A673 (cell line): ENCODE measurements at regions not wholly inside any gene's neighbourhood (a gene's known extent, or its start where the extent isn't known, plus 50 kb on each side); places are given as distances from the start of the nearest gene placed in this dataset.

ENCODE experiments used
- BruUV-seq: library from RNA; stranded (reverse); fragments of 400-500 nt; replicated peaks from 2 replicates; lab custom pipeline; 2021; lab: Mats Ljungman, UMichigan
- CTCF ChIA-PET: fragments of 300-600 bp; sonication (Branson Sonifier 250); formaldehyde crosslinking; loops from one replicate; lab custom pipeline; 2022; ENCODE audit warnings: antibody characterized with exemption; lab: Charles Lee
- POLR2A ChIA-PET: fragments of 300-600 bp; sonication (Branson Sonifier 250); formaldehyde crosslinking; loops from one replicate; lab custom pipeline; 2022; ENCODE audit warnings: antibody characterized with exemption; ENCODE audit not compliant: low non-redundant PET; lab: Charles Lee
- DNase-seq: peaks from one replicate; pipeline ENCODE4 v3.0.0-alpha.2; 2015; ENCODE audit warnings: low spot score
- H3K27ac ChIP-seq: fragments of 200-600 bp; sonication (generic); 2 replicates; pipeline ENCODE4 v1.5.1; 2016; ENCODE audit warnings: mixed run types, low read depth, mild to moderate bottlenecking, mixed read lengths, antibody characterized with exemption, low read length; ENCODE audit not compliant: poor library complexity, severe bottlenecking
- H3K27me3 ChIP-seq: fragments of 200-600 bp; sonication (generic); replicated peaks from 2 replicates; pipeline ENCODE4 v1.6.1; 2017; ENCODE audit warnings: mixed run types, low read depth, mild to moderate bottlenecking, mixed read lengths, antibody characterized with exemption, low read length; ENCODE audit not compliant: insufficient read depth, poor library complexity
- H3K36me3 ChIP-seq: fragments of 200-600 bp; sonication (generic); 2 replicates; pipeline ENCODE4 v1.6.1; 2016; ENCODE audit warnings: mixed run types, mild to moderate bottlenecking, mixed read lengths, antibody characterized with exemption, low read length; ENCODE audit not compliant: insufficient read depth, poor library complexity, severe bottlenecking
- H3K4me1 ChIP-seq: fragments of 200-600 bp; sonication (generic); 2 replicates; pipeline ENCODE4 v1.6.1; 2017; ENCODE audit warnings: mixed run types, mild to moderate bottlenecking, mixed read lengths, antibody characterized with exemption, low read length; ENCODE audit not compliant: insufficient read depth, poor library complexity, severe bottlenecking
- H3K4me3 ChIP-seq: fragments of 200-600 bp; sonication (generic); 2 replicates; pipeline ENCODE4 v1.5.1; 2016; ENCODE audit warnings: low read depth, mixed run types, mild to moderate bottlenecking, mixed read lengths, low read length; ENCODE audit not compliant: poor library complexity, severe bottlenecking
- H3K9me3 ChIP-seq: fragments of 200-600 bp; sonication (generic); 2 replicates; pipeline ENCODE4 v1.6.1; 2016; ENCODE audit warnings: mixed run types, low read depth, mild to moderate bottlenecking, mixed read lengths, antibody characterized with exemption, low read length; ENCODE audit not compliant: poor library complexity, severe bottlenecking
- EZH2 ChIP-seq: fragments of 200-600 bp; sonication (generic); IDR thresholded peaks from 2 replicates; pipeline ENCODE4 v1.6.1; 2017; ENCODE audit warnings: borderline replicate concordance, low read depth, mild to moderate bottlenecking, mixed read lengths, antibody characterized with exemption, low read length; ENCODE audit not compliant: poor library complexity, severe bottlenecking
- intact Hi-C: fragments of 100-400 bp; cut with micrococcal nuclease; formaldehyde crosslinking; loops from one replicate; pipeline ENCODE4 v1.10.0; 2022; ENCODE audit not compliant: unreplicated experiment
- TF ChIP-seq, protein P1 (sequence below): fragments of 300-800, 200-600 bp; sonication (generic); conservative IDR thresholded peaks from 2 replicates; pipeline ENCODE4 v1.5.1; 2017; ENCODE audit warnings: low read depth, mild to moderate bottlenecking, antibody characterized with exemption, low read length, moderate library complexity, mixed read lengths

DNA sequence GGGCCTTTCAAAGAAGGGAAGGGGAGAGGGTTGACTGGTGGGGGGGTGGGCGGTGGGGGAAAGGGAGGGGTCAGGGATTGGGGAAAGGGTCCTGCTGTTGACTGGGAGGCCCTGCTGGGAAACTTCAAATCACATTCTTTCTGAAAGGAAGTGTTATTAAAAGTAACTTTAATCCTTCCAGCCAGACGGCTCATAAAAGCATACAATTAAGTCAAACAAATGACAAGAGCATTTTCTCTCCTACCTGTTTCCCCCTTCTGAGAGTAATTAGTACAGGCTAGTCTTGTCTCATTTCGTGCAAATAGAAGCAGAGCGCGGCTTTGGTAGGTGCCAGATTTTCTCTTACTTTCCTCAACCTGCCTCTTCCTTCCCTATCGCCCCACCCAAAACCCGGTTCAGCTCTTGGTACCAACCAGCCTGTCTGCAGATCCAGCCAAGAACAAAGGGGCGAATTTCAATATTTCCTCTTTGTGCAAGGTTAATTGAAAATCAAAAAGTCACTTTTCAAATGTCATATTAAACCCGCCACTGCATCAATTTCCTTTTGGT lies 2112.6 kb upstream of the PIK3C3 start:
- no peaks in the 10 kb centered on the region for H3K27me3 ChIP-seq
- H3K4me3 ChIP-seq = no peak overlapping the region
- no TSS peak for BruUV-seq
- H3K4me1 ChIP-seq = peaks cover 36% of the 10 kb centered on the region
- POLR2A ChIA-PET = no interaction called here
- TF ChIP-seq EZH2 = no peak
- TF ChIP-seq, protein P1, sequence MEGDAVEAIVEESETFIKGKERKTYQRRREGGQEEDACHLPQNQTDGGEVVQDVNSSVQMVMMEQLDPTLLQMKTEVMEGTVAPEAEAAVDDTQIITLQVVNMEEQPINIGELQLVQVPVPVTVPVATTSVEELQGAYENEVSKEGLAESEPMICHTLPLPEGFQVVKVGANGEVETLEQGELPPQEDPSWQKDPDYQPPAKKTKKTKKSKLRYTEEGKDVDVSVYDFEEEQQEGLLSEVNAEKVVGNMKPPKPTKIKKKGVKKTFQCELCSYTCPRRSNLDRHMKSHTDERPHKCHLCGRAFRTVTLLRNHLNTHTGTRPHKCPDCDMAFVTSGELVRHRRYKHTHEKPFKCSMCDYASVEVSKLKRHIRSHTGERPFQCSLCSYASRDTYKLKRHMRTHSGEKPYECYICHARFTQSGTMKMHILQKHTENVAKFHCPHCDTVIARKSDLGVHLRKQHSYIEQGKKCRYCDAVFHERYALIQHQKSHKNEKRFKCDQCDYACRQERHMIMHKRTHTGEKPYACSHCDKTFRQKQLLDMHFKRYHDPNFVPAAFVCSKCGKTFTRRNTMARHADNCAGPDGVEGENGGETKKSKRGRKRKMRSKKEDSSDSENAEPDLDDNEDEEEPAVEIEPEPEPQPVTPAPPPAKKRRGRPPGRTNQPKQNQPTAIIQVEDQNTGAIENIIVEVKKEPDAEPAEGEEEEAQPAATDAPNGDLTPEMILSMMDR = no peak
- CTCF ChIA-PET = interaction anchor here (0.7 kb wide), 1 partner anchor 499 kb away, joined by 4 read pairs; no protein-coding TSS in a partner anchor
- H3K36me3 ChIP-seq = no peaks in the 10 kb centered on the region
- no peaks in the 10 kb centered on the region for H3K9me3 ChIP-seq
- intact Hi-C loops = loop anchor here (10.0 kb wide), 3 partner anchors 198 to 312 kb away; no protein-coding TSS in a partner anchor
- H3K27ac ChIP-seq = no peak overlapping the region
- DNase-seq = peak; percentile 71

DNA sequence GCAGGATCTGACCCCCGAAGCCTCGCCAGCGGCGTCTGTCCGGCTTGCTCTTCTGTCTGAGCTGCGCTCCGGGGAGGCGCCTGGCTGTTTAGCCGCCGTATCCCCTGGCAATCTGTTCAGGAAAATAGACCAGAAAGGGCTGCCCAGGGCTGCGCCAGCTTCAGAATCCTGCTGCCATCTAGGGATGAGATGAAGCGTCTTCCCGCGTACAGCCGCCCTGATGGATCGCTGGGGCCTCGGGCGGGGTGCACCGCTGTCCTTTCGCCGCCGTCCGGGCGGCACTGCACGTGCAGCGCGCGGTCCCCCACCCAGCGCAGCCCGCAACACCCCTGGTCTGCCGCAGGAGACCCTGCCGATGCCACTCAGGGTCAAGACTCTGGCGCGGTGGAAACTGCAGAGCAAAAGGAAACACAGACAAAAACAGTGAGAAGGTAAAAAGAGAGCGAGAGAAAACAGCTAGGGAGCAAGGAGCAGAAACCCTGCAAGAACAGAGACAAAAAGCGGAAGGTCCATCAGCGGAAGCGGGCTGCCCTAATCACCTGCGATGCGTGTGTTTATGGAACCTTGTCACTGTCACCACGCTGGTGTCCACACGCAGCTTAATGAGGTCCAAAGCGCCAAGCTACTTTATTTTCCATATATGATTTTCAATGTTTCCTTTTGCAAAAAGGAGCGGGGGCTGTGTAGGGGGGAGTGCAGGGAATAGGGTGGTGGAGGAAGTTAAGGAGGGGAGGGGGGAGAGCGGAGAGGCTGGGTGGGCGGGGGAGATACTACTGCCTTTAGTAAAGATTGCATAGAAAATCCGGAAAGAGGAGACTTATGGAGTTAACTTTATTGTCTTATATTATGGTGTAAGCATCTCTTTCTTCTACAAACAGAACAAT lies 2113.3 kb upstream of the PIK3C3 start:
- DNase-seq = peak; percentile 87
- Histone ChIP-seq H3K4me1 (peaks cover 36% of the 10 kb centered on the region), H3K27me3 (no peaks in the 10 kb centered on the region), H3K4me3 (peak overlapping the region; percentile 54), H3K9me3 (no peaks in the 10 kb centered on the region), H3K27ac (no peak overlapping the region), H3K36me3 (no peaks in the 10 kb centered on the region)
- no peak for TF ChIP-seq EZH2
- TF ChIP-seq, protein P1 = peak; percentile 75
- ChIA-PET CTCF (interaction anchor here (0.6 to 0.7 kb wide), 3 partner anchors 160 to 498 kb away, joined by 4 to 11 read pairs (median 5); no protein-coding TSS in a partner anchor), POLR2A (interaction anchor here (0.6 kb wide), 1 partner anchor 17 kb away, joined by 3 read pairs; no protein-coding TSS in a partner anchor)
- no TSS peak for BruUV-seq
- intact Hi-C loops = loop anchor here (10.0 kb wide), 3 partner anchors 197 to 313 kb away; no protein-coding TSS in a partner anchor

DNA sequence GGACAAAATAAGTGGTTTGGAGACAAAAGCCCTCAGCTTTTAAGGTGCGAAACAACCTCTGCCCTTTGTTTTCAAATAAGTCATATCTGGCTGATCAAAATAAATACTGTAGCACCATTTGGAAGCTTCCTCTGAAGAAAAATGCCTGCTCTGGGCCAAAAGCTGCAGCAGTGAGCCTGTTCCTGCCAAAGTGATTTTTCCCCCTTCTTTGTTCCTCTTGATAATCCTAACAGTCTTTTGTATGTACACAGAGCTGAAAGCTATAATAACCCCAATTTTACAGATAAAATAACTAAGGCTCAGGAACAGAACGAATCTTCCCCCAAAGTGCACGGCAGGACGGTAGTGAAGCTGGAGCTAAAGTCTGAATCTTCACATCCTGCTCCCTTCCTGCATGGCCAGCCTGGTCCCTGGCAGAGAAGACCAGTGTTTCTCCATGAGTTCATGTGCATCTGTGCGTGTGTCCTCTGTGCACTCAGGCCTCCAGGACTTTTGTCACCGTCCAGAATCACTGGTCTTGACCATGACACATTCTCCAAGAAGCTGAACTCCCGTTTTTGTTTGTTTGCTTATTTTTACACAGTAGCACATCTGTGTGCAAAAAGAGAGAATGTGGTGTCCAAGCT lies 2114.1 kb upstream of the PIK3C3 start:
- Histone ChIP-seq H3K27ac (no peak overlapping the region), H3K36me3 (no peaks in the 10 kb centered on the region), H3K4me1 (peaks cover 28% of the 10 kb centered on the region), H3K4me3 (peak overlapping the region; percentile 54), H3K27me3 (no peaks in the 10 kb centered on the region), H3K9me3 (no peaks in the 10 kb centered on the region)
- no TSS peak for BruUV-seq
- intact Hi-C loops = loop anchor here (10.0 kb wide), 3 partner anchors 196 to 314 kb away; no protein-coding TSS in a partner anchor
- POLR2A ChIA-PET = no interaction called here
- CTCF ChIA-PET = no interaction called here
- TF ChIP-seq EZH2 = no peak
- TF ChIP-seq, protein P1 = no peak
- no peak for DNase-seq
